ENCODE measurements at regions not wholly inside any gene's neighbourhood (a gene's known extent, or its start where the extent isn't known, plus 50 kb on each side); places are given as distances from the start of the nearest gene placed in this dataset.
A peak's percentile ranks its signal among the peaks of the same experiment; 100 is the strongest.

- H3K9me1 ChIP-seq (replicated peaks; ENCODE audit: control insufficient read depth, extremely low read depth, insufficient read depth, low read length): no peaks in the 10 kb centered on the region
- peak overlapping the region; percentile 24 for H3K27ac ChIP-seq (ENCODE audit: insufficient read depth, low read depth, low read length)
- no peaks in the 10 kb centered on the region for H3K79me2 ChIP-seq (ENCODE audit: control insufficient read depth, insufficient read depth, low read length)
- FAIRE-seq (peak; percentile 44), DNase-seq (ENCODE audit: low read depth, low spot score) (peak; percentile 43)
- ChIA-PET POLR2A (interaction anchor here (1.3 kb wide), 1 partner anchor 71 kb away, joined by 3 read pairs; the partner anchor contains the start of gene NFE2L2), CTCF (interaction anchor here (0.8 to 8.4 kb wide), 21 partner anchors 9 to 437 kb away, joined by 3 to 195 read pairs (median 7); partner anchors contain the start of genes AGPS and NFE2L2)
- H4K20me1 ChIP-seq (replicated peaks; ENCODE audit: control insufficient read depth, extremely low read depth, insufficient read depth, low read length): no peaks in the 10 kb centered on the region
- no peak overlapping the region for H3K4me2 ChIP-seq (ENCODE audit: insufficient read depth, low read length)
- no peaks in the 10 kb centered on the region for H3K27me3 ChIP-seq (ENCODE audit: control insufficient read depth in 2 of 2, insufficient read depth in 2 of 2, low read length in 2 of 2)
- no TSS peak for BruUV-seq (replicated peaks)
- dilution Hi-C loops (cut with MboI; ENCODE audit: extremely low pct_ligation_motif_present, low sequenced_read_pairs): loop anchor here (10.0 kb wide), 1 partner anchor 191 kb away; no protein-coding TSS in a partner anchor
- intact Hi-C loops (cut with micrococcal nuclease): loop anchor here (1.0 to 5.0 kb wide), 8 partner anchors 80 to 427 kb away; no protein-coding TSS in a partner anchor
- H3K9me3 ChIP-seq (replicated peaks; ENCODE audit: control insufficient read depth, insufficient read depth, low read length): no peaks in the 10 kb centered on the region
- no peak for TF ChIP-seq JUN (IDR thresholded peaks at IDR 0.05; ENCODE audit: borderline replicate concordance, insufficient read depth, insufficient read length, low read depth)
- TF ChIP-seq EZH2 (IDR thresholded peaks at IDR 0.05; ENCODE audit: borderline replicate concordance, low read depth, low read length, severe bottlenecking): no peak
- no peak for TF ChIP-seq POLR2AphosphoS5 (IDR thresholded peaks at IDR 0.05; ENCODE audit: insufficient read depth, low read depth, low read length)
- TF ChIP-seq FOS (IDR thresholded peaks at IDR 0.05; ENCODE audit: borderline replicate concordance, insufficient read depth, low read length): no peak
- no peak for TF ChIP-seq MAX (IDR thresholded peaks at IDR 0.05; ENCODE audit: insufficient read depth, insufficient read length)
- peaks cover 0 to 2% of the 10 kb centered on the region in 2 experiments for H3K36me3 ChIP-seq (ENCODE audit: control insufficient read depth in 2 of 2, extremely low read depth in 1 of 2, insufficient read depth in 2 of 2, low read length in 2 of 2)
- no peak overlapping the region for H3K9ac ChIP-seq (replicated peaks; ENCODE audit: extremely low read depth, insufficient read depth, low read length)
- H3K4me1 ChIP-seq (ENCODE audit: control insufficient read depth, extremely low read depth, insufficient read depth, low read length): peaks cover 30% of the 10 kb centered on the region
- H3K4me3 ChIP-seq (replicated peaks in 1 of 3; ENCODE audit: insufficient read depth in 1 of 3, low read depth in 1 of 3, low read length in 3 of 3): no peak overlapping the region
- H2AFZ ChIP-seq (ENCODE audit: low read depth, low read length): no peak overlapping the region
Measured at GRCh38 chr2:177335917-177336450, 56.6 kb upstream of the AGPS start.

DNA sequence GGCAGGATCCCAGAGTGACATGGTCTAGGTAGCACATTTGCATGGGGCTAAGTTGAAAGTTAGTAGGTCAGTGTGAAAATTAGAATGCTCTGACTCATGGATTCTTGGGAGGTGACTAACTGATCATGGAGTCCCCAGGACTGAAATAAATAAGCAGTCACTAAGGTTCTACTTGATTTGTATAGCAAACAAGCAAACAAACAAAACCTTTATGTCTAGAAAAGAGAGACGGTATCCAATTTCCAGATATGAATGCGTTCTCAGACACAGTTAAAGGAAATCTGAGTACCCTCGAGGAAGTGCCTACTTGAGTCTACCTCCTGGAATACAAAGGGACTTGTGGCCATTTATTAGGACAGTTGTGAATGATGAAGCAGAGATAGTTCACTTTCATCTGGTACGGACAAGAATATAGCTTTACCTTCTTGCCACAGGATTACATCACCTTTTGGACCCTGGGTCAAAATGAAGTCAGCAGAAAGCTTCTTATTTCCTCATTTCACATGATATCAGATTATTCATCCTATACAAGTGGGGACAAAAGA, 54.3 kb upstream of the AGPS start:
- no peaks in the 10 kb centered on the region for H3K9me3 ChIP-seq (replicated peaks; ENCODE audit: control insufficient read depth, insufficient read depth, low read length)
- H3K4me2 ChIP-seq (ENCODE audit: insufficient read depth, low read length): peak overlapping the region; percentile 33
- TF ChIP-seq JUN (IDR thresholded peaks at IDR 0.05; ENCODE audit: borderline replicate concordance, insufficient read depth, insufficient read length, low read depth): peak; percentile 87
- TF ChIP-seq EZH2 (IDR thresholded peaks at IDR 0.05; ENCODE audit: borderline replicate concordance, low read depth, low read length, severe bottlenecking): no peak
- TF ChIP-seq POLR2AphosphoS5 (IDR thresholded peaks at IDR 0.05; ENCODE audit: insufficient read depth, low read depth, low read length): peak; percentile 55
- no peak for TF ChIP-seq POLR2A (IDR thresholded peaks at IDR 0.05; ENCODE audit: low read depth, low read length)
- TF ChIP-seq FOS (IDR thresholded peaks at IDR 0.05; ENCODE audit: borderline replicate concordance, insufficient read depth, low read length): peak; percentile 73
- TF ChIP-seq GATA2 (IDR thresholded peaks at IDR 0.05; ENCODE audit: insufficient read depth, insufficient read length, low read depth, low read length): no peak
- TF ChIP-seq MAX (IDR thresholded peaks at IDR 0.05; ENCODE audit: insufficient read depth, insufficient read length): no peak
- DNase-seq (ENCODE audit: low read depth, low spot score): peak; percentile 72
- peaks cover 0 to 2% of the 10 kb centered on the region in 2 experiments for H3K36me3 ChIP-seq (ENCODE audit: control insufficient read depth in 2 of 2, extremely low read depth in 1 of 2, insufficient read depth in 2 of 2, low read length in 2 of 2)
- H3K4me3 ChIP-seq (replicated peaks in 1 of 3; ENCODE audit: insufficient read depth in 1 of 3, low read depth in 1 of 3, low read length in 3 of 3): no peak overlapping the region
- no peaks in the 10 kb centered on the region for H3K27me3 ChIP-seq (ENCODE audit: control insufficient read depth in 2 of 2, insufficient read depth in 2 of 2, low read length in 2 of 2)
- ChIA-PET POLR2A (no interaction called here), CTCF (interaction anchor here (0.6 to 8.4 kb wide), 7 partner anchors 60 to 420 kb away, joined by 3 to 195 read pairs (median 32); no protein-coding TSS in a partner anchor)
- intact Hi-C loops (cut with micrococcal nuclease) (loop anchor here (1.0 to 5.0 kb wide), 2 partner anchors 59 to 129 kb away; no protein-coding TSS in a partner anchor), dilution Hi-C loops (cut with MboI; ENCODE audit: extremely low pct_ligation_motif_present, low sequenced_read_pairs) (loop anchor here (10.0 kb wide), 1 partner anchor 193 kb away; no protein-coding TSS in a partner anchor)
- H3K9ac ChIP-seq (replicated peaks; ENCODE audit: extremely low read depth, insufficient read depth, low read length): peak overlapping the region; percentile 16
- H3K27ac ChIP-seq (ENCODE audit: insufficient read depth, low read depth, low read length): peak overlapping the region; percentile 82
- H3K9me1 ChIP-seq (replicated peaks; ENCODE audit: control insufficient read depth, extremely low read depth, insufficient read depth, low read length): no peaks in the 10 kb centered on the region
- peak overlapping the region; percentile 30 for H2AFZ ChIP-seq (ENCODE audit: low read depth, low read length)
- peaks cover 26% of the 10 kb centered on the region for H3K4me1 ChIP-seq (ENCODE audit: control insufficient read depth, extremely low read depth, insufficient read depth, low read length)
- peak; percentile 70 for FAIRE-seq
- H4K20me1 ChIP-seq (replicated peaks; ENCODE audit: control insufficient read depth, extremely low read depth, insufficient read depth, low read length): no peaks in the 10 kb centered on the region
- H3K79me2 ChIP-seq (ENCODE audit: control insufficient read depth, insufficient read depth, low read length): no peaks in the 10 kb centered on the region
- TSS peak; percentile 89 for BruUV-seq (replicated peaks)

All from endothelial cell of umbilical vein (primary cell).